Large intestine (tissue), 3 donors: ENCODE measurements at regions not wholly inside any gene's neighbourhood (a gene's known extent, or its start where the extent isn't known, plus 50 kb on each side); places are given as distances from the start of the nearest gene placed in this dataset.
"Not testable (repeated sequence)": the region's sequence is repeated elsewhere in the genome, so short reads cannot be mapped to it uniquely, and the experiment has no call there.

Experiments
- DNase-seq, 2 donors: peaks; one replicate each; pipeline versions ENCODE4 v3.0.0 to v3.0.0-alpha.2; 2013
- H3K27ac ChIP-seq: one replicate; pipeline ENCODE4 v1.5.1; 2013; ENCODE audit warnings: low read length
- H3K27me3 ChIP-seq: 2 replicates; pipeline ENCODE4 v1.6.1; 2013; ENCODE audit warnings: low read length; ENCODE audit not compliant: control insufficient read depth, insufficient read depth
- H3K36me3 ChIP-seq: 2 replicates; pipeline ENCODE4 v1.6.1; 2013; ENCODE audit warnings: low read length; ENCODE audit not compliant: control insufficient read depth, insufficient read depth
- H3K4me1 ChIP-seq: one replicate; pipeline ENCODE4 v1.6.1; 2013; ENCODE audit warnings: low read length; ENCODE audit not compliant: control insufficient read depth, insufficient read depth
- H3K4me3 ChIP-seq: one replicate; pipeline ENCODE4 v1.5.1; 2013; ENCODE audit warnings: low read length
- H3K9me3 ChIP-seq: one replicate; pipeline ENCODE4 v1.6.1; 2013; ENCODE audit warnings: mild to moderate bottlenecking, low read depth, low read length, moderate library complexity; ENCODE audit not compliant: control insufficient read depth
- WGBS: methylation state at CpG from one replicate; pipeline ENCODE4 v1.1.5; 2013; ENCODE audit warnings: low lambda C conversion rate; ENCODE audit not compliant: insufficient coverage; 5-methylcytosine and 5-hydroxymethylcytosine counted together

- H3K4me3 ChIP-seq, result no peak overlapping the region
- no peaks in the 10 kb centered on the region for H3K9me3 ChIP-seq
- H3K27ac ChIP-seq, result no peak overlapping the region
- WGBS, result no CpG with 5 or more reads among the region's 2 CpGs
- no peak for DNase-seq
- H3K36me3 ChIP-seq, result no peaks in the 10 kb centered on the region
- no peaks in the 10 kb centered on the region for H3K27me3 ChIP-seq
- H3K4me1 ChIP-seq, result no peaks in the 10 kb centered on the region
Observed at GRCh38 chr13:34730961-34731360, 211.1 kb upstream of the NBEA start.

GRCh38 chr13:34731486-34731885 lies 210.6 kb upstream of the NBEA start:
- Histone ChIP-seq H3K4me1 (no peaks in the 10 kb centered on the region), H3K27me3 (no peaks in the 10 kb centered on the region), H3K27ac (no peak overlapping the region), H3K36me3 (no peaks in the 10 kb centered on the region), H3K4me3 (no peak overlapping the region), H3K9me3 (no peaks in the 10 kb centered on the region)
- 100% methylated on average over 1 of the region's 4 CpGs for WGBS
- no peak for DNase-seq

DNA sequence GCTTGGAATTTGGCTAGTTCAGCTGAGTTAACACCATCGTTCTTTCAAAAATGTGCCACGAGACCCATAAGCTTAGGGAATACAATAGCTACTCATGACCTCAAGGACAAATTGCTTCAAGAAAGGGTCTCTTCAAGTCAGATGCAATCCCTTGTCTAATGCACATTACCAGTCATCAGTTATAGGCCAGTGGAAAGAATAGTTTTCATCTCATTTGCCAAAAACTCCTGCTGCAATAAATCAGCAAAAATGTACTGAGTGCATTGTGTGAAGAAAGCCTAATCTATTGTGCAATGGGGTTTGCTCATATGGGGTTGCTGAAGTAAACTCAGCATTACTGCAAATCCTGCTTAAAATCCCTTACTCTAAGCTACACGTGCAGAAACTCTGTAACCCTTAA lies 208.3 kb upstream of the NBEA start:
- 75% methylated on average over 1 of the region's 3 CpGs for WGBS
- no peaks in the 10 kb centered on the region for H3K9me3 ChIP-seq
- H3K4me3 ChIP-seq, result no peak overlapping the region
- no peak overlapping the region for H3K27ac ChIP-seq
- H3K27me3 ChIP-seq, result no peaks in the 10 kb centered on the region
- no peaks in the 10 kb centered on the region for H3K36me3 ChIP-seq
- no peak for DNase-seq
- H3K4me1 ChIP-seq, result no peaks in the 10 kb centered on the region

DNA sequence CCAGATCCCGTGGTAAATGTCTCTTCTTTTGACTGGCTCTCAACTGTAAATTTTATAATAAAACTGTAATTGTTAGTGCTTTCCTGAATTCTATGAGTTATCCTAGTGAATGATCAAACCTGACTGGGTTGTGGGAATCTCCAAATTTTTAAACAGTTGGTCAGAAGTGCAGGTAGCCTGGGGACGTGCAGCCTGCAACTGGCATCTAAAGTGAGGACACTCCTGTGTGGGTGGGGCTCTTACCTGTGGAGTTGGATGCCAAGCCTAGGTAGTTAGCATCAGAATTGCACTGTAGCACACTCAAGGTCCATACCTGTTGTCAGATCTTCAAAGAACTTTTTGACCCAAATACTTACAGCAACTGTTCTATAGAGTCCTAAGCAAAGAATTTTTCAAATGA lies 207.1 kb upstream of the NBEA start:
- Histone ChIP-seq H3K36me3 (no peaks in the 10 kb centered on the region), H3K27me3 (no peaks in the 10 kb centered on the region), H3K9me3 (no peaks in the 10 kb centered on the region), H3K4me1 (no peaks in the 10 kb centered on the region), H3K4me3 (no peak overlapping the region), H3K27ac (no peak overlapping the region)
- no CpG with 5 or more reads among the region's 2 CpGs for WGBS
- DNase-seq, result no peak

DNA sequence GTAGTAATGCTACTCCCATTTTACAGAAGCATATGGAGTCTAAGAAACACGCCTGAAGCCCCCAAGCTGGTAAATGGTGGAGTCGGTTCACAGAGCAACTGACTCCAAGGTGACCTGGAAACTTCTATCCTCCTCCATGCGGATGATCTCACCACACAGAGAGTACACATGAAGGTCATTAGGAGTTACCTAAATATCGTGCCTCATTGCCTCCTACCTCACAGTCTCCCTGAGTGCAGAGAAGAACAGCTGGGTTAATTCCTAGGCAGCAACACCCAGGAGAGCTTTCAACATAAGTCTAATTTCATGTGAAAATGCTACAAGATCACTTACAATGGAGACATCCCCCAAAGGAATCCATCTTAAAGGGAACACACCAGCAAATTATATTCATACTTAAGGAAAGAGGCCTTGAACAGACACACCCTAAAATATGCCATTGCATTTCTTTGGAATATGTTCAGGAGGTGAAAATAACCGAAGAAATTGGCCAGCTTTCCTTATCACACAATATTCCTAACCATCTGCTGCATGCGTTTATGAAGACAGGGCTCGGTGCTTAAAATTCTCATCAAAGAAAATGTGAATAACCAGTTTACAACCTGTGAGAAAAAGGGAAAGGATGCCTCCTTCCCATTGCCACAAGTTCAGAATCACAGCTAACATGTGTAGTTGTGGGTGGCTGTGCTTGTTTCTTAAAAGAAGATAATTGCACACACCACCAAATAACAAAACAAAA lies 203.6 kb upstream of the NBEA start:
- WGBS, result no CpG with 5 or more reads among the region's 7 CpGs

DNA sequence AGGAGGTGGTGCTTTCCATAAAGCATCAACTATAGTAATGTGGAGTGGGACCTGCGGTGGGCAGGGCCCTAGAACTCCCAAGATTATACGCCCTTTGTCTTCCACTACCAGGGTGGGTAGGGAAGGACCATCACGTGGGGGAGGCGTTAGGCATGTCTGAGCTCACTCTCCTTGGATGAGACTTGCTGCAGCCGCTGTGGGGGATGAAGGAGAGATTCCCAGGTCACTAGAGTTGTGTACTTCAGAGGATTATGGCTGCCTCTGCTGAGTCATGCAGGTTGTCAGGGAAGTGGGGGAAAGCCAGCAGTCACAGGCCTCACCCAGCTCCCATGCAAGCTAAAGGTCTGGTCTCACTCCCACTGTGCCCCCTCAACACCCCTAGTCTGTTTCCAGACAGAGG lies 195.0 kb upstream of the NBEA start:
- not testable (repeated sequence) for H3K4me3 ChIP-seq, H3K4me1 ChIP-seq, H3K27ac ChIP-seq, DNase-seq, H3K9me3 ChIP-seq, H3K36me3 ChIP-seq, H3K27me3 ChIP-seq
- no CpG with 5 or more reads among the region's 5 CpGs for WGBS

More for the DNA sequence above, 203.6 kb upstream of the NBEA start:
- H3K4me3 ChIP-seq, result no peak overlapping the region
- no peak overlapping the region for H3K27ac ChIP-seq
- DNase-seq, result no peak
- no peaks in the 10 kb centered on the region for H3K36me3 ChIP-seq
- no peaks in the 10 kb centered on the region for H3K9me3 ChIP-seq
- no peaks in the 10 kb centered on the region for H3K27me3 ChIP-seq
- H3K4me1 ChIP-seq, result no peaks in the 10 kb centered on the region

DNA sequence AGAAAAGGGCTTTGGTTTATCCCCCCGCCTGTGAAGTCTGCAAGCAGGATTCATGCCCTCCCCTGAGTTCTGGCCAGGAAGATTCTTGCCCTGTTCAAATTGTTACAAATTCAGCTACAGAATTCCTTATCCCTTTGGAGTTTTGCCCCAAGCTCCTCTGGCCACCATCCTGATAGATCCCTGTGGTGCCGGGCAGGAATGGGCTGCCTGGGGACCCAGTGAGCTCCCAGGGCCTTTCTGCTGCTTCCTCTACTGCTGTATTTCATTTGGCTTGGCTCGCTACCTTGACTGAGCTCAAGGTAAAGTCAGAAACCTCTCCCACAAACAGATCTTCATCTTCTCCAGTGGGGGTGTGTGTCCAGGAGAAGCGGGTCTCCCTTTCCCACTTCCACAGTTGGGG lies 194.6 kb upstream of the NBEA start:
- no peak overlapping the region for H3K27ac ChIP-seq
- no CpG with 5 or more reads among the region's 4 CpGs for WGBS
- DNase-seq, result no peak
- no peaks in the 10 kb centered on the region for H3K36me3 ChIP-seq
- no peak overlapping the region for H3K4me3 ChIP-seq
- no peaks in the 10 kb centered on the region for H3K9me3 ChIP-seq
- H3K27me3 ChIP-seq, result peaks cover 5% of the 10 kb centered on the region
- H3K4me1 ChIP-seq, result no peaks in the 10 kb centered on the region

DNA sequence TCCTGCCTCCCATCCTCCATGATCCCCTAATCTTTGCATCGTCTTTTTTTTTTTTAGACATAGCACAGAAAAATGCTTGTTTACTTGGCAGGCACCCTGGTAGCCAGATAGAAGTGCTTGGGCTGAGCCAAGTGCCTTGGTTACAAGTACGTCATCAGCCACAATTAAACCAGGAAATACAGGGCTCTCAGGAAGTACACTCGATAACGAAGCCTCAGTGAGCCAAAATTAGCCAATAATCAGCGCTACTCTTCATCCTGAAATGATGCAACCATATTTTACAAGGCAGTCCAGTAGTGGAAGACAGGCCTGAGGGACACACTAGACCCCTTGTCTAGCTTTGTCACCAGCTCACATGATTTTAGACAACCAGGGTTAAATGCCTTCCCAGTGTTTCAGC lies 194.0 kb upstream of the NBEA start:
- H3K36me3 ChIP-seq, result no peaks in the 10 kb centered on the region
- no CpG with 5 or more reads among the region's 5 CpGs for WGBS
- no peaks in the 10 kb centered on the region for H3K4me1 ChIP-seq
- DNase-seq, result no peak
- no peaks in the 10 kb centered on the region for H3K9me3 ChIP-seq
- H3K27ac ChIP-seq, result no peak overlapping the region
- peaks cover 5% of the 10 kb centered on the region for H3K27me3 ChIP-seq
- no peak overlapping the region for H3K4me3 ChIP-seq

- DNase-seq, result no peak
- Histone ChIP-seq H3K4me1 (no peaks in the 10 kb centered on the region), H3K4me3 (no peak overlapping the region), H3K36me3 (no peaks in the 10 kb centered on the region), H3K27ac (no peak overlapping the region), H3K27me3 (peaks cover 5% of the 10 kb centered on the region), H3K9me3 (no peaks in the 10 kb centered on the region)
- WGBS, result no CpG with 5 or more reads among the region's 1 CpG
Observed at GRCh38 chr13:34748596-34748995, 193.5 kb upstream of the NBEA start.

DNA sequence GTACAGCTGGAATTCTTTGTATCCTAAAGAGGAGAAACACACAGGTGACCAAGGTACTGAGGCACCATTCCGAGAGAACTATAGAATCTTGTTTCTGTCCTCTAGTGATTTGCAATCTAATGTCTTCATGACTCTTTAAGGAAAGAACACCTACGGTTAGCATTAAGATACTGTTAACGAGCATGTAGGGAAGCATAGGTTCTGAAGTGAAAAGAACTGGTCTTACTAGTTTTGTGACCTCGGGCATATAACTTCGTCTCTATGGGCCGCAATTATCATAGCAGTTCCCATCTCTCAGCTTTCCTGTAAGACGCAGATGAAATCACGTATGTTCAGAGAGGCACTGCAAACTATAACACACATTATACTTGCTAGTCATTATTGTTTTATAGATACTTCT lies 193.0 kb upstream of the NBEA start:
- no peak for DNase-seq
- no peak overlapping the region for H3K27ac ChIP-seq
- H3K27me3 ChIP-seq, result peaks cover 5% of the 10 kb centered on the region
- no peak overlapping the region for H3K4me3 ChIP-seq
- H3K36me3 ChIP-seq, result no peaks in the 10 kb centered on the region
- no peaks in the 10 kb centered on the region for H3K4me1 ChIP-seq
- H3K9me3 ChIP-seq, result no peaks in the 10 kb centered on the region
- WGBS, result 20% methylated on average over 1 of the region's 8 CpGs
